GM12878 (cell line): ENCODE measurements at regions not wholly inside any gene's neighbourhood (a gene's known extent, or its start where the extent isn't known, plus 50 kb on each side); places are given as distances from the start of the nearest gene placed in this dataset.

ENCODE experiments used
- ATAC-seq: fragments of 200-7000 bp; cut with Tn5 transposase; 3 replicates; pipeline ENCODE4 v1.9.1; 2020; ENCODE audit warnings: mild to moderate bottlenecking, moderate library complexity
- BruUV-seq: library from RNA; stranded (reverse); fragments of 400-500 nt; replicated peaks from 2 replicates; lab custom pipeline; 2021; lab: Mats Ljungman, UMichigan
- CTCF ChIA-PET: fragments of 300-600 bp; sonication (Branson Sonifier 250); formaldehyde crosslinking; extraction: SDS; loops from one replicate; lab custom pipeline; 2021; ENCODE audit warnings: inconsistent platforms; lab: Yijun Ruan, JAX
- POLR2A ChIA-PET: fragments of 350-600 bp; formaldehyde crosslinking; extraction: SDS; loops from one replicate; lab custom pipeline; 2021; ENCODE audit warnings: inconsistent platforms; lab: Charles Lee
- RAD21 ChIA-PET: fragments of 300-600 bp; sonication (Branson Sonifier 250); formaldehyde crosslinking; loops from one replicate; lab custom pipeline; 2023; ENCODE audit warnings: antibody characterized with exemption; ENCODE audit not compliant: unreplicated experiment; lab: Charles Lee
- SMC1A ChIA-PET: fragments of 300-600 bp; sonication (Branson Sonifier 250); formaldehyde crosslinking; loops from one replicate; lab custom pipeline; 2023; ENCODE audit not compliant: unreplicated experiment, uncharacterized antibody; lab: Charles Lee
- DNase-seq: peaks from one replicate; pipeline ENCODE4 v3.0.0-alpha.2; 2011; ENCODE audit warnings: low read depth, low spot score
- FAIRE-seq: peaks from 3 replicates; lab custom pipeline; 2011; peaks lifted over from hg19 to GRCh38; lab: Jason Lieb, UNC
- H2AFZ ChIP-seq: 2 replicates; pipeline ENCODE4 v1.6.0; 2011; ENCODE audit warnings: low read depth, low read length, control low read depth; ENCODE audit not compliant: control insufficient read depth
- H3K27ac ChIP-seq: 2 replicates; pipeline ENCODE4 v1.5.1; 2011; ENCODE audit warnings: control low read depth; ENCODE audit not compliant: control insufficient read depth, insufficient read depth
- H3K27me3 ChIP-seq, 2 experiments: replicated peaks in 1 of 2; 2 replicates each; pipeline versions ENCODE4 v1.6.0 to v1.6.1; 2011; ENCODE audit warnings: low read length in 1 of 2; ENCODE audit not compliant: control insufficient read depth in 2 of 2, insufficient read depth in 2 of 2
- H3K36me3 ChIP-seq, 2 experiments: 2 replicates each; pipeline ENCODE4 v1.5.1; 2011; ENCODE audit warnings: low read length in 1 of 2; ENCODE audit not compliant: control insufficient read depth in 2 of 2, insufficient read depth in 2 of 2
- H3K4me1 ChIP-seq: 2 replicates; pipeline ENCODE4 v1.6.1; 2011; ENCODE audit warnings: mild to moderate bottlenecking, low read length, moderate library complexity, mixed read lengths; ENCODE audit not compliant: control insufficient read depth, insufficient read depth
- H3K4me2 ChIP-seq: 2 replicates; pipeline ENCODE4 v1.6.0; 2011; ENCODE audit warnings: control low read depth; ENCODE audit not compliant: control insufficient read depth, insufficient read depth
- H3K4me3 ChIP-seq: fragments of 200-600 bp; sonication (generic); 2 replicates; pipeline ENCODE4 v1.5.1; 2016
- H3K79me2 ChIP-seq: 2 replicates; pipeline ENCODE4 v1.6.0; 2011; ENCODE audit warnings: low read length; ENCODE audit not compliant: control insufficient read depth, insufficient read depth
- H3K9ac ChIP-seq: 2 replicates; pipeline ENCODE4 v1.8.0; 2011; ENCODE audit warnings: low read length, control low read depth, mixed read lengths; ENCODE audit not compliant: control insufficient read depth, insufficient read depth
- H3K9me3 ChIP-seq: replicated peaks from 3 replicates; pipeline ENCODE4 v1.5.1; 2011; ENCODE audit warnings: mild to moderate bottlenecking, low read length; ENCODE audit not compliant: control insufficient read depth, insufficient read depth
- H4K20me1 ChIP-seq: 2 replicates; pipeline ENCODE4 v1.6.0; 2011; ENCODE audit not compliant: control insufficient read depth, insufficient read depth
- ASH2L ChIP-seq: fragments of 300-600, 200-600 bp; sonication (generic); IDR thresholded peaks from 2 replicates; pipeline ENCODE4 v1.6.1; 2017; ENCODE audit warnings: low read depth, mild to moderate bottlenecking, borderline replicate concordance
- BHLHE40 ChIP-seq, 2 experiments: fragments of 450-650 bp in 1 of 2; IDR thresholded peaks; 2 replicates each; pipeline ENCODE4 v1.6.1; 2011 to 2017; ENCODE audit warnings: low read depth in 2 of 2, borderline replicate concordance in 1 of 2, improper control_type of control experiment in 1 of 2, low read length in 1 of 2, mild to moderate bottlenecking in 1 of 2
- BMI1 ChIP-seq: fragments of 450-650 bp; IDR thresholded peaks from 2 replicates; pipeline ENCODE4 v1.6.1; 2016; ENCODE audit warnings: mild to moderate bottlenecking, moderate library complexity, borderline replicate concordance
- CBX5 ChIP-seq: sonication (generic); IDR thresholded peaks from 2 replicates; pipeline ENCODE4 v1.6.1; 2016; ENCODE audit warnings: low read depth, moderate library complexity, mild to moderate bottlenecking, inconsistent platforms
- CEBPB ChIP-seq, 2 experiments: fragments of 150-350 bp in 1 of 2; IDR thresholded peaks; 2 replicates each; pipeline ENCODE4 v1.6.1; 2012 to 2014; ENCODE audit warnings: low read depth in 2 of 2, low read length in 2 of 2, borderline replicate concordance in 1 of 2, inconsistent platforms in 1 of 2
- WGBS: methylation state at CpG from one replicate; pipeline ENCODE4 v1.1.6; 2016; ENCODE audit warnings: low lambda C conversion rate; ENCODE audit not compliant: insufficient replicate concordance, insufficient coverage; ENCODE audit errors: missing lambda C conversion rate; 5-methylcytosine and 5-hydroxymethylcytosine counted together
- in situ Hi-C: fragments of 300-500 bp; cut with MboI; formaldehyde crosslinking; loops from 9 replicates; pipeline ENCODE4 v1.14.3; 2018; ENCODE audit warnings: mixed read lengths
- intact Hi-C: fragments of 100-400 bp; cut with micrococcal nuclease; formaldehyde crosslinking; loops from one replicate; pipeline ENCODE4 v1.14.2; 2022; ENCODE audit not compliant: unreplicated experiment
- TF ChIP-seq, protein P1 (sequence below): fragments of 450-650 bp; IDR thresholded peaks from 2 replicates; pipeline ENCODE4 v1.6.1; 2016; ENCODE audit warnings: mild to moderate bottlenecking

DNA sequence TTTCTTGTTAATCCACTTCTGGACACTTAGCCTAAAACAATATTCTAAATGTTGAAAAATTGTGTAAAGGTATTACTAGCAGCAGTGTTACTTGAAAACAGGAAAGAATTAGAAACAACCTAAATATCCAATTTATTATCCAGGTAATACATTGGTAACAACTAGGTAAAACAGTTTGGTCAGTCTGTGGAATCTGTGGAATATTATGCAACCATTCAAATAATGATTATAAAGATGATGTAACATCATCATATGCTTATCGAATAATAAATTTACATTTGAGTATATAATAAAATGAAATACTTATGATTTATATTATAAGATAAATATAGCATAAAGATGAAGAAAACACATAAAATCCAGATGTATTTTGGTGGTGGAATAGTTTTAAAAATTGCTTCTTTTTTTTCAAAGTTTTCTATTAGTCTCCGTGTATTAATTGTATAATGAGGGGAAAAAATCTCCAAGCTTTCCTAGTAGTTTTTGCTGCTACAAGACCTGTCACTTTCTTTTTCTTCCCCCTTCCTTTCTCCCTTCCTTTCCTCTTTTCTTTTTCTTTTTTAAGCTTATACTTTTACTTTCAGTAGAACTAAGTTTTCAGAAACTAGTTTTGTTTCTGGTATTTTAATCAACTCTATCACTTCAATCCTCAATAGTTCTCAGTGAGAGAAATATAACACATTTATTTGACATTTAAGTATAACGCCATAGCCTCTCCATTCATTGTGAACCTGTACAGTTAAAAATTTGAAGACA is 197.8 kb upstream of the HMCN1 start:
- intact Hi-C loops: no loop called here
- no peaks in the 10 kb centered on the region for H3K27me3 ChIP-seq
- H3K9me3 ChIP-seq: no peaks in the 10 kb centered on the region; the same call in 2 of the 3 replicates
- H3K79me2 ChIP-seq: no peaks in the 10 kb centered on the region
- no peaks in the 10 kb centered on the region for H3K4me1 ChIP-seq
- DNase-seq (no peak), FAIRE-seq (no peak)
- no peak overlapping the region for H2AFZ ChIP-seq
- no peak overlapping the region for H3K9ac ChIP-seq
- ChIA-PET RAD21 (no interaction called here), POLR2A (no interaction called here), CTCF (interaction anchor here (0.7 to 0.8 kb wide), 2 partner anchors 8 to 254 kb away, joined by 3 read pairs; no protein-coding TSS in a partner anchor), SMC1A (no interaction called here)
- BruUV-seq: no TSS peak
- no peak for TF ChIP-seq ASH2L
- TF ChIP-seq, protein P1, sequence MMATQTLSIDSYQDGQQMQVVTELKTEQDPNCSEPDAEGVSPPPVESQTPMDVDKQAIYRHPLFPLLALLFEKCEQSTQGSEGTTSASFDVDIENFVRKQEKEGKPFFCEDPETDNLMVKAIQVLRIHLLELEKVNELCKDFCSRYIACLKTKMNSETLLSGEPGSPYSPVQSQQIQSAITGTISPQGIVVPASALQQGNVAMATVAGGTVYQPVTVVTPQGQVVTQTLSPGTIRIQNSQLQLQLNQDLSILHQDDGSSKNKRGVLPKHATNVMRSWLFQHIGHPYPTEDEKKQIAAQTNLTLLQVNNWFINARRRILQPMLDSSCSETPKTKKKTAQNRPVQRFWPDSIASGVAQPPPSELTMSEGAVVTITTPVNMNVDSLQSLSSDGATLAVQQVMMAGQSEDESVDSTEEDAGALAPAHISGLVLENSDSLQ: no peak
- no peak for TF ChIP-seq BMI1
- no peak for TF ChIP-seq CBX5
- no peak for TF ChIP-seq BHLHE40 (IDR thresholded peaks at IDR 0.05; ENCODE audit: borderline replicate concordance in 1 of 2, low read depth in 2 of 2, low read length in 1 of 2)
- TF ChIP-seq, all 136 proteins: peak for 0
- Histone ChIP-seq H3K27ac (no peak overlapping the region), H3K4me3 (no peak overlapping the region), H4K20me1 (no peaks in the 10 kb centered on the region), H3K4me2 (no peak overlapping the region), H3K36me3 (no peaks in the 10 kb centered on the region)
- in situ Hi-C loops: no loop called here
- WGBS: 75% methylated on average over 3 of the region's 3 CpGs
- no peak for ATAC-seq

DNA sequence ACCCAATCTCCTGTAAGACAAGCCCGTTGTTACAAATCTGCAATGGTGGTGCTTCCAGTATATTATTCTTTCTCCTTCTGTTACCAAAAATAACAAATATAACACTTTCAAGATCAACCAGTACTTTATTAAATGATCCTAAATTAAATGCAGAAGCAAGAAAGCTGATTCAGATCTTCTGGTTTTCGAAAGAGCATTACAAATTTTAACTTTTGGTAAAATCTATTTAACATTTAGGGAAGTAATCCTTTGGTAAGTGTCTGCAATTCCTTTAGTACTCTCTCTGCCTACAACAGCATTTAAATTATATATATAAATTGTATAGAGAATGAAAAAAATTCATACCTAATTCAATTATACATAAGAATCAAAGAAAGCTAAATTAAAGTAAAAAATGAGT is 198.6 kb upstream of the HMCN1 start:
- Histone ChIP-seq H4K20me1 (no peaks in the 10 kb centered on the region), H3K4me1 (no peaks in the 10 kb centered on the region), H3K36me3 (no peaks in the 10 kb centered on the region)
- CTCF ChIA-PET: no interaction called here
- DNase-seq (no peak), FAIRE-seq (no peak)
- 70% methylated on average over 2 of the region's 2 CpGs for WGBS
- TF ChIP-seq CEBPB (IDR thresholded peaks at IDR 0.05; ENCODE audit: borderline replicate concordance in 1 of 2, low read depth in 2 of 2, low read length in 2 of 2): no peak
- TF ChIP-seq, all 136 proteins: peak for 0
- Histone ChIP-seq H3K79me2 (no peaks in the 10 kb centered on the region), H3K27me3 (no peaks in the 10 kb centered on the region), H3K9me3 (no peaks in the 10 kb centered on the region; the same call in 2 of the 3 replicates), H3K4me2 (no peak overlapping the region), H3K27ac (no peak overlapping the region), H3K4me3 (no peak overlapping the region), H3K9ac (no peak overlapping the region), H2AFZ (no peak overlapping the region)
- ChIA-PET RAD21 (no interaction called here), POLR2A (no interaction called here), SMC1A (no interaction called here)
- intact Hi-C loops (no loop called here), in situ Hi-C loops (no loop called here)
- BruUV-seq: no TSS peak
- no peak for ATAC-seq
